ENCODE measurements at regions not wholly inside any gene's neighbourhood (a gene's known extent, or its start where the extent isn't known, plus 50 kb on each side); places are given as distances from the start of the nearest gene placed in this dataset.

DNA sequence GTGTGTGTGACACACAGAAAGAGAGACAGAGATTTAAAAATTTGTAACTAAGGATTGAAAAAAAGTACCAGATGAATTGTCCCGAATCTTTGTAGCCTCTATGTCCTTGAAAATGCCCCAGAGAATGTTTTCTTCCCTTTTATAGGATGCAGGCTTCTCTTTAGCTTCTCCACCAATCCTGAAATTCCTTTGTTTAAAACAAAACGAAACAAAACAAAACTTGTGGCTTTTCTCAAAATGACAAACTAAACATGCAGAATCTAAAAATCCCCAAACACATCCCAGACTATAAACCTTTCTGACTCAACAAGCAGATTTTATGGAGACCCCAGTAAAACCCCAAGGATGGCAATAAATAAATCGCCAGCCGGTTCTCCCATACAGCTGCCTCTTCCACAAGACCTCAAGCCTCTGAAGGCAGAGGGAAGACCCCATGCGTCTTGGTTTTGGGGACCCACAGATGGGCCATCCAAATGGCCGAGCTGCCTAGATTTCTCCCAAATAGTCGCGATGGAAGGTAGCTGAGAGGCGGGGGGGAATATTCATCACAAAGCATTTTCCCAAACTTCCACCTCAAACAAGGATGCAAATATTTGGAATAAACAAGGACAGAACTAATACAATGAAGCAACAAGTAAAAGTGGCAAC is 269.5 kb upstream of the FOXF1 start:
- TF ChIP-seq, protein P1, sequence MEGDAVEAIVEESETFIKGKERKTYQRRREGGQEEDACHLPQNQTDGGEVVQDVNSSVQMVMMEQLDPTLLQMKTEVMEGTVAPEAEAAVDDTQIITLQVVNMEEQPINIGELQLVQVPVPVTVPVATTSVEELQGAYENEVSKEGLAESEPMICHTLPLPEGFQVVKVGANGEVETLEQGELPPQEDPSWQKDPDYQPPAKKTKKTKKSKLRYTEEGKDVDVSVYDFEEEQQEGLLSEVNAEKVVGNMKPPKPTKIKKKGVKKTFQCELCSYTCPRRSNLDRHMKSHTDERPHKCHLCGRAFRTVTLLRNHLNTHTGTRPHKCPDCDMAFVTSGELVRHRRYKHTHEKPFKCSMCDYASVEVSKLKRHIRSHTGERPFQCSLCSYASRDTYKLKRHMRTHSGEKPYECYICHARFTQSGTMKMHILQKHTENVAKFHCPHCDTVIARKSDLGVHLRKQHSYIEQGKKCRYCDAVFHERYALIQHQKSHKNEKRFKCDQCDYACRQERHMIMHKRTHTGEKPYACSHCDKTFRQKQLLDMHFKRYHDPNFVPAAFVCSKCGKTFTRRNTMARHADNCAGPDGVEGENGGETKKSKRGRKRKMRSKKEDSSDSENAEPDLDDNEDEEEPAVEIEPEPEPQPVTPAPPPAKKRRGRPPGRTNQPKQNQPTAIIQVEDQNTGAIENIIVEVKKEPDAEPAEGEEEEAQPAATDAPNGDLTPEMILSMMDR (IDR thresholded peaks at IDR 0.05): no peak
- TF ChIP-seq, protein P2, sequence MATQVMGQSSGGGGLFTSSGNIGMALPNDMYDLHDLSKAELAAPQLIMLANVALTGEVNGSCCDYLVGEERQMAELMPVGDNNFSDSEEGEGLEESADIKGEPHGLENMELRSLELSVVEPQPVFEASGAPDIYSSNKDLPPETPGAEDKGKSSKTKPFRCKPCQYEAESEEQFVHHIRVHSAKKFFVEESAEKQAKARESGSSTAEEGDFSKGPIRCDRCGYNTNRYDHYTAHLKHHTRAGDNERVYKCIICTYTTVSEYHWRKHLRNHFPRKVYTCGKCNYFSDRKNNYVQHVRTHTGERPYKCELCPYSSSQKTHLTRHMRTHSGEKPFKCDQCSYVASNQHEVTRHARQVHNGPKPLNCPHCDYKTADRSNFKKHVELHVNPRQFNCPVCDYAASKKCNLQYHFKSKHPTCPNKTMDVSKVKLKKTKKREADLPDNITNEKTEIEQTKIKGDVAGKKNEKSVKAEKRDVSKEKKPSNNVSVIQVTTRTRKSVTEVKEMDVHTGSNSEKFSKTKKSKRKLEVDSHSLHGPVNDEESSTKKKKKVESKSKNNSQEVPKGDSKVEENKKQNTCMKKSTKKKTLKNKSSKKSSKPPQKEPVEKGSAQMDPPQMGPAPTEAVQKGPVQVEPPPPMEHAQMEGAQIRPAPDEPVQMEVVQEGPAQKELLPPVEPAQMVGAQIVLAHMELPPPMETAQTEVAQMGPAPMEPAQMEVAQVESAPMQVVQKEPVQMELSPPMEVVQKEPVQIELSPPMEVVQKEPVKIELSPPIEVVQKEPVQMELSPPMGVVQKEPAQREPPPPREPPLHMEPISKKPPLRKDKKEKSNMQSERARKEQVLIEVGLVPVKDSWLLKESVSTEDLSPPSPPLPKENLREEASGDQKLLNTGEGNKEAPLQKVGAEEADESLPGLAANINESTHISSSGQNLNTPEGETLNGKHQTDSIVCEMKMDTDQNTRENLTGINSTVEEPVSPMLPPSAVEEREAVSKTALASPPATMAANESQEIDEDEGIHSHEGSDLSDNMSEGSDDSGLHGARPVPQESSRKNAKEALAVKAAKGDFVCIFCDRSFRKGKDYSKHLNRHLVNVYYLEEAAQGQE (IDR thresholded peaks at IDR 0.05; ENCODE audit: insufficient read depth in 1 of 2, low read depth in 2 of 2, low read length in 1 of 2): no peak
- TF ChIP-seq POLR2AphosphoS5 (IDR thresholded peaks at IDR 0.05; ENCODE audit: low read depth, low read length): no peak
- no peak for TF ChIP-seq SIN3A (IDR thresholded peaks at IDR 0.05; ENCODE audit: borderline replicate concordance, insufficient read depth, low read depth, low read length)
- no peak for TF ChIP-seq TCF7L2 (IDR thresholded peaks at IDR 0.05; ENCODE audit: low read depth, low read length)

Data from Panc1 (cell line).